Neural progenitor cell (in vitro differentiated cells): ENCODE measurements at regions not wholly inside any gene's neighbourhood (a gene's known extent, or its start where the extent isn't known, plus 50 kb on each side); places are given as distances from the start of the nearest gene placed in this dataset.

Source experiments
- CTCF ChIP-seq: fragments of 200-600 bp; sonication (generic); IDR thresholded peaks from 2 replicates; pipeline ENCODE4 v1.5.1; 2017; ENCODE audit warnings: antibody characterized with exemption, mild to moderate bottlenecking
- EZH2 ChIP-seq: fragments of 200-600 bp; sonication (generic); IDR thresholded peaks from 2 replicates; pipeline ENCODE4 v1.6.1; 2017; ENCODE audit warnings: antibody characterized with exemption, mild to moderate bottlenecking, moderate library complexity

- no peak for TF ChIP-seq CTCF
- no peak for TF ChIP-seq EZH2
Observed at GRCh38 chr1:60813071-60813470, 269.3 kb upstream of the NFIA start.
